GM12878 (cell line): ENCODE measurements at regions not wholly inside any gene's neighbourhood (a gene's known extent, or its start where the extent isn't known, plus 50 kb on each side); places are given as distances from the start of the nearest gene placed in this dataset.
A peak's percentile ranks its signal among the peaks of the same experiment; 100 is the strongest.
"Not testable (repeated sequence)": the region's sequence is repeated elsewhere in the genome, so short reads cannot be mapped to it uniquely, and the experiment has no call there.

Experiments
- ATAC-seq: fragments of 200-7000 bp; cut with Tn5 transposase; 3 replicates; pipeline ENCODE4 v1.9.1; 2020; ENCODE audit warnings: mild to moderate bottlenecking, moderate library complexity
- BruUV-seq: library from RNA; stranded (reverse); fragments of 400-500 nt; replicated peaks from 2 replicates; lab custom pipeline; 2021; lab: Mats Ljungman, UMichigan
- CTCF ChIA-PET: fragments of 300-600 bp; sonication (Branson Sonifier 250); formaldehyde crosslinking; extraction: SDS; loops from one replicate; lab custom pipeline; 2021; ENCODE audit warnings: inconsistent platforms; lab: Yijun Ruan, JAX
- POLR2A ChIA-PET: fragments of 350-600 bp; formaldehyde crosslinking; extraction: SDS; loops from one replicate; lab custom pipeline; 2021; ENCODE audit warnings: inconsistent platforms; lab: Charles Lee
- RAD21 ChIA-PET: fragments of 300-600 bp; sonication (Branson Sonifier 250); formaldehyde crosslinking; loops from one replicate; lab custom pipeline; 2023; ENCODE audit warnings: antibody characterized with exemption; ENCODE audit not compliant: unreplicated experiment; lab: Charles Lee
- SMC1A ChIA-PET: fragments of 300-600 bp; sonication (Branson Sonifier 250); formaldehyde crosslinking; loops from one replicate; lab custom pipeline; 2023; ENCODE audit not compliant: unreplicated experiment, uncharacterized antibody; lab: Charles Lee
- DNase-seq: peaks from one replicate; pipeline ENCODE4 v3.0.0-alpha.2; 2011; ENCODE audit warnings: low read depth, low spot score
- FAIRE-seq: peaks from 3 replicates; lab custom pipeline; 2011; peaks lifted over from hg19 to GRCh38; lab: Jason Lieb, UNC
- H2AFZ ChIP-seq: 2 replicates; pipeline ENCODE4 v1.6.0; 2011; ENCODE audit warnings: low read depth, low read length, control low read depth; ENCODE audit not compliant: control insufficient read depth
- H3K27ac ChIP-seq: 2 replicates; pipeline ENCODE4 v1.5.1; 2011; ENCODE audit warnings: control low read depth; ENCODE audit not compliant: control insufficient read depth, insufficient read depth
- H3K27me3 ChIP-seq, 2 experiments: replicated peaks in 1 of 2; 2 replicates each; pipeline versions ENCODE4 v1.6.0 to v1.6.1; 2011; ENCODE audit warnings: low read length in 1 of 2; ENCODE audit not compliant: control insufficient read depth in 2 of 2, insufficient read depth in 2 of 2
- H3K36me3 ChIP-seq, 2 experiments: 2 replicates each; pipeline ENCODE4 v1.5.1; 2011; ENCODE audit warnings: low read length in 1 of 2; ENCODE audit not compliant: control insufficient read depth in 2 of 2, insufficient read depth in 2 of 2
- H3K4me1 ChIP-seq: 2 replicates; pipeline ENCODE4 v1.6.1; 2011; ENCODE audit warnings: mild to moderate bottlenecking, low read length, moderate library complexity, mixed read lengths; ENCODE audit not compliant: control insufficient read depth, insufficient read depth
- H3K4me2 ChIP-seq: 2 replicates; pipeline ENCODE4 v1.6.0; 2011; ENCODE audit warnings: control low read depth; ENCODE audit not compliant: control insufficient read depth, insufficient read depth
- H3K4me3 ChIP-seq: fragments of 200-600 bp; sonication (generic); 2 replicates; pipeline ENCODE4 v1.5.1; 2016
- H3K79me2 ChIP-seq: 2 replicates; pipeline ENCODE4 v1.6.0; 2011; ENCODE audit warnings: low read length; ENCODE audit not compliant: control insufficient read depth, insufficient read depth
- H3K9ac ChIP-seq: 2 replicates; pipeline ENCODE4 v1.8.0; 2011; ENCODE audit warnings: low read length, control low read depth, mixed read lengths; ENCODE audit not compliant: control insufficient read depth, insufficient read depth
- H3K9me3 ChIP-seq: replicated peaks from 3 replicates; pipeline ENCODE4 v1.5.1; 2011; ENCODE audit warnings: mild to moderate bottlenecking, low read length; ENCODE audit not compliant: control insufficient read depth, insufficient read depth
- H4K20me1 ChIP-seq: 2 replicates; pipeline ENCODE4 v1.6.0; 2011; ENCODE audit not compliant: control insufficient read depth, insufficient read depth
- CREM ChIP-seq: IDR thresholded peaks from 2 replicates; pipeline ENCODE4 v1.6.1; 2014; ENCODE audit warnings: antibody characterized with exemption, low read depth
- ESRRA ChIP-seq: IDR thresholded peaks from 2 replicates; pipeline ENCODE4 v1.6.1; 2012; ENCODE audit warnings: mild to moderate bottlenecking, low read length, improper control_type of control experiment
- ETV6 ChIP-seq, 2 experiments: fragments of 450-650 bp in 1 of 2; IDR thresholded peaks in 1 of 2; conservative IDR thresholded peaks in 1 of 2; 2 replicates each; pipeline ENCODE4 v1.6.1; 2014; ENCODE audit warnings: antibody characterized with exemption in 1 of 2, borderline replicate concordance in 1 of 2, low read depth in 1 of 2, mild to moderate bottlenecking in 1 of 2, moderate library complexity in 1 of 2
- GATAD2B ChIP-seq: fragments of 450-650 bp; conservative IDR thresholded peaks from 2 replicates; pipeline ENCODE4 v1.6.1; 2017; ENCODE audit warnings: low read depth, mild to moderate bottlenecking, moderate library complexity
- RAD21 ChIP-seq: IDR thresholded peaks from 2 replicates; pipeline ENCODE4 v1.6.1; 2011; ENCODE audit warnings: mild to moderate bottlenecking, low read depth, low read length, moderate library complexity; ENCODE audit not compliant: insufficient read depth
- RBBP5 ChIP-seq: fragments of 200-600 bp; sonication (generic); conservative IDR thresholded peaks from 2 replicates; pipeline ENCODE4 v1.6.1; 2016
- RELB ChIP-seq: fragments of 450-650 bp; IDR thresholded peaks from 2 replicates; pipeline ENCODE4 v1.6.1; 2017; ENCODE audit warnings: low read depth, mild to moderate bottlenecking, moderate library complexity
- SPI1 ChIP-seq: IDR thresholded peaks from 2 replicates; pipeline ENCODE4 v1.6.1; 2011; ENCODE audit warnings: low read depth, mild to moderate bottlenecking, low read length, moderate library complexity, borderline replicate concordance; ENCODE audit not compliant: insufficient read depth
- WGBS: methylation state at CpG from one replicate; pipeline ENCODE4 v1.1.6; 2016; ENCODE audit warnings: low lambda C conversion rate; ENCODE audit not compliant: insufficient replicate concordance, insufficient coverage; ENCODE audit errors: missing lambda C conversion rate; 5-methylcytosine and 5-hydroxymethylcytosine counted together
- in situ Hi-C: fragments of 300-500 bp; cut with MboI; formaldehyde crosslinking; loops from 9 replicates; pipeline ENCODE4 v1.14.3; 2018; ENCODE audit warnings: mixed read lengths
- intact Hi-C: fragments of 100-400 bp; cut with micrococcal nuclease; formaldehyde crosslinking; loops from one replicate; pipeline ENCODE4 v1.14.2; 2022; ENCODE audit not compliant: unreplicated experiment

- RAD21 ChIA-PET = interaction anchor here (1.9 kb wide), 1 partner anchor 75 kb away, joined by 4 read pairs; the partner anchor contains the start of gene KIF2A
- in situ Hi-C loops = not testable (repeated sequence)
Measured at GRCh38 chr5:62230876-62231388, 75.1 kb upstream of the KIF2A start.

GRCh38 chr5:62231576-62231975, 74.4 kb upstream of the KIF2A start:
- Histone ChIP-seq H3K27ac (no peak overlapping the region), H3K9ac (no peak overlapping the region), H3K4me3 (no peak overlapping the region), H3K4me1 (no peaks in the 10 kb centered on the region; the same call in 1 of the 2 replicates), H3K27me3 (no peaks in the 10 kb centered on the region), H3K79me2 (no peaks in the 10 kb centered on the region), H3K9me3 (no peaks in the 10 kb centered on the region), H2AFZ (no peak overlapping the region), H3K4me2 (no peak overlapping the region), H4K20me1 (no peaks in the 10 kb centered on the region), H3K36me3 (no peaks in the 10 kb centered on the region)
- DNase-seq (no peak), FAIRE-seq (no peak), ATAC-seq (no peak)
- 87% methylated on average over 9 of the region's 9 CpGs for WGBS
- ChIA-PET CTCF (no interaction called here), POLR2A (no interaction called here), SMC1A (interaction anchor here (1.8 to 2.3 kb wide), 2 partner anchors 77 to 125 kb away, joined by 6 to 7 read pairs; no protein-coding TSS in a partner anchor), RAD21 (interaction anchor here (1.6 to 1.9 kb wide), 2 partner anchors 74 to 172 kb away, joined by 3 to 4 read pairs; partner anchors contain the start of genes DIMT1 and KIF2A)
- TF ChIP-seq RELB (no peak), RBBP5 (no peak), ESRRA (no peak), CREM (no peak), GATAD2B (no peak), RAD21 (no peak), ETV6 (conservative IDR thresholded peaks at IDR 0.05 in 1 of 2, IDR thresholded peaks at IDR 0.05 in 1 of 2; ENCODE audit: borderline replicate concordance in 1 of 2, low read depth in 1 of 2) (no peak)
- BruUV-seq = no TSS peak
- intact Hi-C loops (no loop called here), in situ Hi-C loops (no loop called here)

More at GRCh38 chr5:62230876-62231388, 75.1 kb upstream of the KIF2A start:
- ATAC-seq, H3K79me2 ChIP-seq, H3K4me1 ChIP-seq, H4K20me1 ChIP-seq, H3K27ac ChIP-seq, BruUV-seq, H2AFZ ChIP-seq, intact Hi-C loops, H3K36me3 ChIP-seq, FAIRE-seq, DNase-seq, H3K4me2 ChIP-seq, POLR2A ChIA-PET, H3K9me3 ChIP-seq, H3K9ac ChIP-seq, H3K4me3 ChIP-seq, H3K27me3 ChIP-seq: not testable (repeated sequence)
- TF ChIP-seq SPI1 = 0 out of 2 replicates have a peak, but pooled peaks have one; percentile 21
- CTCF ChIA-PET = interaction anchor here (0.6 to 1.1 kb wide), 2 partner anchors 78 to 121 kb away, joined by 3 to 5 read pairs; no protein-coding TSS in a partner anchor
- 42% methylated on average over 3 of the region's 3 CpGs for WGBS
- SMC1A ChIA-PET = interaction anchor here (0.8 to 2.3 kb wide), 5 partner anchors 51 to 126 kb away, joined by 3 to 7 read pairs (median 4); no protein-coding TSS in a partner anchor
